ENCODE measurements at regions not wholly inside any gene's neighbourhood (a gene's known extent, or its start where the extent isn't known, plus 50 kb on each side); places are given as distances from the start of the nearest gene placed in this dataset.

GRCh38 chr16:54414671-54415070 lies 128.1 kb upstream of the IRX3 start:
- peaks cover 0 to 4% of the 10 kb centered on the region in 2 donors for H3K4me1 ChIP-seq
- H3K9me3 ChIP-seq: no peaks in the 10 kb centered on the region
- no peaks in the 10 kb centered on the region for H3K36me3 ChIP-seq
- intact Hi-C loops (cut with DNase I; ENCODE audit: low total_unique reads): no loop called here
- TF ChIP-seq, protein P1, sequence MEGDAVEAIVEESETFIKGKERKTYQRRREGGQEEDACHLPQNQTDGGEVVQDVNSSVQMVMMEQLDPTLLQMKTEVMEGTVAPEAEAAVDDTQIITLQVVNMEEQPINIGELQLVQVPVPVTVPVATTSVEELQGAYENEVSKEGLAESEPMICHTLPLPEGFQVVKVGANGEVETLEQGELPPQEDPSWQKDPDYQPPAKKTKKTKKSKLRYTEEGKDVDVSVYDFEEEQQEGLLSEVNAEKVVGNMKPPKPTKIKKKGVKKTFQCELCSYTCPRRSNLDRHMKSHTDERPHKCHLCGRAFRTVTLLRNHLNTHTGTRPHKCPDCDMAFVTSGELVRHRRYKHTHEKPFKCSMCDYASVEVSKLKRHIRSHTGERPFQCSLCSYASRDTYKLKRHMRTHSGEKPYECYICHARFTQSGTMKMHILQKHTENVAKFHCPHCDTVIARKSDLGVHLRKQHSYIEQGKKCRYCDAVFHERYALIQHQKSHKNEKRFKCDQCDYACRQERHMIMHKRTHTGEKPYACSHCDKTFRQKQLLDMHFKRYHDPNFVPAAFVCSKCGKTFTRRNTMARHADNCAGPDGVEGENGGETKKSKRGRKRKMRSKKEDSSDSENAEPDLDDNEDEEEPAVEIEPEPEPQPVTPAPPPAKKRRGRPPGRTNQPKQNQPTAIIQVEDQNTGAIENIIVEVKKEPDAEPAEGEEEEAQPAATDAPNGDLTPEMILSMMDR (IDR thresholded peaks at IDR 0.05): no peak
- TF ChIP-seq POLR2A (IDR thresholded peaks at IDR 0.05): no peak
- DNase-seq: no peak
- H3K27me3 ChIP-seq: no peaks in the 10 kb centered on the region
- H3K27ac ChIP-seq: no peak overlapping the region
- no peak overlapping the region for H3K4me3 ChIP-seq

DNA sequence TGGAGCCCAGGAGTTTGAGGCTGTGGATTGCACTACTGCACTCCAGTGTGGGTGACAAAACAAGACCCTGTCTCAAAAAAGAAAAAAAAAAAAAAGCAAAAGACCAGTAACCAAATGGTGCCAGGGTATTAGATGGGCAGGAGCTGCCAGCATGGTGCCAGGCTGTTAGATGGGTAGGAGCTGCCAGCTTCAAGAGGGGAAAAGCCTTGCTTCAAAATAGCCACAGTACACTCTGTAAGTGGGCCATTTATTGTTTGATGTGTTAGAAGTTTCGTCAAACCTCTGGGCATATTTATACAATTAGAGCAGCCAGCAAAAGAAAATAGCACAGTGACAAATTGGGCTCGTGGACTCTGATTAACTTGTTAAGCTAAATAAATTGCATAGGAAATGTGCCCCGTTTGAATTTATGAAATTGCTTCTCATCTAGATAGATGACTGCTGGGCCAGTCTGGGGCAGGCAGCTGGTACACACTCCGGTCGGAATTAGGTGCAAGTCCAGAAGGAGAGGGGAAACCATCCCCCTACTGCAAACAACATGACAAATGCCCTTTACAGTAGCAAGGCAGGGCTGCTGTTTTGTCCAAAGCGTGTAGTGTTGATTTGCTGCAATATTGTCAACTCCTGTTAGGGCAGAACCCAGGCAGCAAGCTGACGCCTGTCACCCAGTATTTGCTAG lies 126.3 kb upstream of the IRX3 start:
- intact Hi-C loops (cut with DNase I; ENCODE audit: low total_unique reads): no loop called here
- no peak for DNase-seq
- no peak overlapping the region for H3K4me3 ChIP-seq
- H3K36me3 ChIP-seq: no peaks in the 10 kb centered on the region
- H3K27me3 ChIP-seq: no peaks in the 10 kb centered on the region
- peaks cover 0 to 4% of the 10 kb centered on the region in 2 donors for H3K4me1 ChIP-seq
- no peaks in the 10 kb centered on the region for H3K9me3 ChIP-seq
- no peak for TF ChIP-seq POLR2A (IDR thresholded peaks at IDR 0.05)
- TF ChIP-seq, protein P1 (IDR thresholded peaks at IDR 0.05): no peak
- H3K27ac ChIP-seq: no peak overlapping the region

- intact Hi-C loops (cut with DNase I; ENCODE audit: low total_unique reads): no loop called here
- TF ChIP-seq, protein P1 (IDR thresholded peaks at IDR 0.05): no peak
- no peak for TF ChIP-seq POLR2A (IDR thresholded peaks at IDR 0.05)
These were observed 125.5 kb upstream of the IRX3 start for GRCh38 chr16:54412037-54412436.

DNA sequence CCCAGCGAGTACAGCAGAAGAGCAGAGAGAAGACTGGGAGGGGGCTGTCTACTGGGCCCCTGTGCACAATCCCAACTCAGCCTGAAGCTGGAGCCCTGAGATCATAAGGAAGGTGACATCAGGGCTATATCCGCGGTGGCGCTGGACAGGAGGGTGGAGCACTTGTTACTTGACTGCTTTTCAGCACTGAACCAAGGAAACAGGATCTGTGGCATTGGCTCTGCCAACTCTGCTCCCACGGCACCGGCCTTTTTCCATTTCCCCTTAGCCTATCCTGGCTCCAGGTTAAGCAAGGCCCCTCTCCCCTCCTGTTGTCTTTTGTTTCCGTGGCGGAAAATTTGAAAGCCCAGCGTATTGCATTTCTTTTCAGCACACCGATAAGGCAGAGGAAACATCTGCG lies 125.0 kb upstream of the IRX3 start:
- H3K36me3 ChIP-seq: no peaks in the 10 kb centered on the region
- no peaks in the 10 kb centered on the region for H3K27me3 ChIP-seq
- no peak overlapping the region for H3K27ac ChIP-seq
- H3K9me3 ChIP-seq: no peaks in the 10 kb centered on the region
- intact Hi-C loops (cut with DNase I; ENCODE audit: low total_unique reads): no loop called here
- TF ChIP-seq, protein P1 (IDR thresholded peaks at IDR 0.05): no peak
- TF ChIP-seq POLR2A (IDR thresholded peaks at IDR 0.05): no peak
- DNase-seq: peak in 1 of 2 donors; percentile 21
- no peak overlapping the region for H3K4me3 ChIP-seq
- H3K4me1 ChIP-seq: peaks cover 0 to 4% of the 10 kb centered on the region in 2 donors

More at GRCh38 chr16:54412037-54412436, 125.5 kb upstream of the IRX3 start:
- peaks cover 0 to 4% of the 10 kb centered on the region in 2 donors for H3K4me1 ChIP-seq
- H3K27ac ChIP-seq: no peak overlapping the region
- H3K27me3 ChIP-seq: no peaks in the 10 kb centered on the region
- H3K9me3 ChIP-seq: no peaks in the 10 kb centered on the region
- H3K4me3 ChIP-seq: no peak overlapping the region
- H3K36me3 ChIP-seq: no peaks in the 10 kb centered on the region
- no peak for DNase-seq

GRCh38 chr16:54409982-54410381 lies 123.4 kb upstream of the IRX3 start:
- intact Hi-C loops (cut with DNase I; ENCODE audit: low total_unique reads): no loop called here
- TF ChIP-seq POLR2A (IDR thresholded peaks at IDR 0.05): no peak
- TF ChIP-seq, protein P1 (IDR thresholded peaks at IDR 0.05): no peak
- Histone ChIP-seq H3K36me3 (no peaks in the 10 kb centered on the region), H3K4me3 (no peak overlapping the region), H3K9me3 (no peaks in the 10 kb centered on the region), H3K27me3 (no peaks in the 10 kb centered on the region), H3K4me1 (peaks cover 0 to 4% of the 10 kb centered on the region in 2 donors), H3K27ac (no peak overlapping the region)
- DNase-seq: no peak
